ENCODE measurements at regions not wholly inside any gene's neighbourhood (a gene's known extent, or its start where the extent isn't known, plus 50 kb on each side); places are given as distances from the start of the nearest gene placed in this dataset.
"Not testable (repeated sequence)": the region's sequence is repeated elsewhere in the genome, so short reads cannot be mapped to it uniquely, and the experiment has no call there.

DNA sequence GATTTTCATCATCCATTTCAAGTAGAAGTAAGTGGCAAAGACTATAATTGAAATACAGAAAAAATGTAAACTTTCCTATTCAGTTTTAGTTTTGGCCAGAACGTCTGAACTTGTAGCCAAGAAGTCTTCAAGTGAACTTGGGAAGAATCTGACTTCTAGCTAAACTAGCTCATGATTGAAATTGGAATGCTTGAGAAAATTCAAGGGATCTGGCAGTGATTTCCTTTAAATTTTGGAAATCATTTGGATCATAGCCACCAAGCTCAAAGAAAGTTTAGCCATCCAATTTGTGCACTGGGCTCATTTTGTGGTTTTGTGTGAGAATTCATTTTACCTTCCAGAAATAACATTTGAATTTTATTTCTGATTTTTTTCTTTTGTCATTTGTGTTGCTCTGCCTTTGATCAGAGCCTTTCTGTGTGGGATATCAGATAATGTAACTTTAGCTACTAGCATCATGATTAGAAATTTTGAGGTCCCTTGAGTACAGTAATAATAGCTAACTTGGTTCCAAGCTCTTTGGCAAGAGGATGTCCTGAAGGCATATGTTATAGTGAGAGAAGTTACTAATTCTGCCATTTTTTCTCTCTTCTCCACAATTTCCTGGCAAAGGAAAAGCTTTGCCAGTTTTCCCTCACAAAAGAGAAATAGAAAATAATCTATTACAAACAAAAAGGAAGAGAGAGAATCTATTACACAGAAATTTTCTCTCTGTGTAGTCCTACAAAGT lies 2123.7 kb upstream of the RAG2 start:
- DNase-seq (ENCODE audit: low spot score): no peak

DNA sequence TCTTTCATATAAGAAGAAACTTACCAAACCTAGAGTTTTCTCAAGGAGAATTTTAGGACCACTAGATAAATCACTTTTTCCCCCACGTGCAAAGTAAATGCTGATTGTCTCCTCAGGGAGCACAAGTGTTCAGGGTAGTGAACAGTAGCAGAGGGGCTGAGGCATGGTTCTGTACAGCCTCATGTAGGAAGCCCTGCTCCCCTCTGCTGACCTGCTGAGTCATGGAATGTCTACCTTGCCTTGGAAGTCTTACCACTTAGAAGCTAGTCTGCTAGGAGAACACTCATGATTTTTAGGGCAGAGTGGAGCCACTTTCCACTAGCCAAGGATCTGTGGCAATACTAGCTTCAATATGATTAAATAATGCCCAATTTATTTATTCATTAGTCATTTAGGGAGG lies 2120.6 kb upstream of the RAG2 start:
- DNase-seq (ENCODE audit: low spot score): no peak

DNA sequence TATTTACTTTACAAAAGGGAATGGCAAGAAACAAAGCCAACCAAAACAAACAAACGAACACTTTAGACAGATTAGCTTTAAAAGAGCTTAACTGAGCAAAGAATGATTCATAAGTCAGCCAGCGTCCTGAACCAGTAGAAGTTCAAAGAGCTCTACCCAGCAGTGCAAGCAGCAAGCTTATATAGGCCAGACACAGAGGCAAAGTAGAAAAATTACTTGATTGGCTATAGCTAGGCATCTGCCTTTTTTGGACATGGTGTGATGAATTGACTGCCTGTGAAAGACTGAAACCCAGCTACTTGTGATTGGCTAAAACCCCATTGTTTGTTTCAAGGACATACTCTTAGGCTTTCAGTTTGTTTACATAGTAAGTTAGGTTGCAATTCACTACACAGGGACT lies 2120.0 kb upstream of the RAG2 start:
- DNase-seq (ENCODE audit: low spot score): no peak

DNA sequence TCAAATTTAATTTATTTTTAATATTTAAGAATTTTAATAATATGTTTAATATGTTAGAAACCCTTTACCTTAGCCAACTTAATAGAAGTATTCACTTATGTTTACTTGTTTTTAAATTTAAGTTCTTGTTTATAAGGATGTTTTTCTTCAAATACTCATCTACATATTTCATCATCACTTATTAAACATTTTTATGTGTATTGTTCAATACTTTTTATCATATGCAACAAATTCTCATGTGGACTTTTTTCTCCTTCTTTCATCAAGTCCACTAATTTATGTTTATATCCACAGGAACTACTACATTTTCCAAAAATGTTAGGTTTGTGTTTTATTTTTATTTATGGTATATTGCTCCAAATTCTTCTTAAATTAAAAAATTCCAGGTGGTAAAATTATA lies 2113.1 kb upstream of the RAG2 start:
- no peak for DNase-seq (ENCODE audit: low spot score)

DNA sequence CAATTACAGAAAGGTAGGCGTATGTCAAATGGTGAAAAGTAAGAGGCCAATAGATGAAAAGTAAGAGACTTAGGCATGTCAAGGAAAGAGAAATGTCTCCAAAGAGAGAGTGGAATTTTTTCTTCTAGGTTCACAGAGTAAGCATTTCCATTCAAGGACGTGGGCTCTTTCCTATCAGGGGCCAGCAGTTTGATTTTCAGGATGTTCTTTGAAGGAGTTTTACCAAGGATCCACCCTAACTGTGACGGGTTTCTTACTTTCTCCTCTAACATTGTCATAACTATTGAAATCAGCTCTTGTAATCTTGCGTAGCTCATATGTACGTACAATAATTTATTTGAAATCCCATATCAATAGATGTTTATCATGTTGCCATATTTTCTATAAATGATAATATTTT lies 2112.2 kb upstream of the RAG2 start:
- no peak for DNase-seq (ENCODE audit: low spot score)

DNA sequence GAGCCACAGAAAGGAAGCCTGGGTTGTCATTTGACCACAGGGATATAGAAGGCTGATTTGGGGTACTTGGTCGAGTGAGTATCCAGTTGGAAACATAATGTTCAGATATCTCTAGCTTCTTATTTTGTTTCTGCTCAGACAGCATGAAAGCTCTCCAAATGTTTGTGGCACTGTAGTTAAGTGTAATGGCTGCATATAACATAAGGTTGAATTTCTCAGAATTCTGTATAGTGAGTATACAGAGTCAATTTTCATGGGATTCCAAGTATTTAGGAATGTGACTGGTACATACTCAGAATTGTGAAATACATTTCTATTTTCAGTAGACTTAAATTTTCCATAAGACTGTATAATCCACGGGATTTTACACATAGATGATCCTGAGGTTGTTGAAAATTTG lies 2102.1 kb upstream of the RAG2 start:
- no peak for DNase-seq (ENCODE audit: low spot score)

DNA sequence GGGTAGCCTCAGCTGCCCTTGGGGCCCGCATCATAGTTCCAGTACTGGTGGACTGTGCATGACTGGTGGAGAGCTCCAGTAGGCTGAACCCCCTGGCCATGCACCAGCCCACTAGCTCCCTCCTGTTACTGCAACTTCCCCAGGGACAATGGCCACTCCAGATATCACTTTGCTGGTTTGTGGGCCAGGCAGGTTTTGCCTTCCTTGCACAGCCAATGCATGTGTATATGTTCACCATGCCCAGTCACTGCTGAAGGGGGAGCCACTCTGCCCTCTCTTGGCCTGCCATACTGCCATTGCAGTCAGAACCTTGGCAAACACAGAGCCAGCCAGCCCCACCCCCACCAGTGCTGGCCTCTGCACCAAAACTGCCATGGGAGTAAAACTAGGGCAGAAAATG lies 2095.3 kb upstream of the RAG2 start:
- DNase-seq (ENCODE audit: low spot score): no peak

DNA sequence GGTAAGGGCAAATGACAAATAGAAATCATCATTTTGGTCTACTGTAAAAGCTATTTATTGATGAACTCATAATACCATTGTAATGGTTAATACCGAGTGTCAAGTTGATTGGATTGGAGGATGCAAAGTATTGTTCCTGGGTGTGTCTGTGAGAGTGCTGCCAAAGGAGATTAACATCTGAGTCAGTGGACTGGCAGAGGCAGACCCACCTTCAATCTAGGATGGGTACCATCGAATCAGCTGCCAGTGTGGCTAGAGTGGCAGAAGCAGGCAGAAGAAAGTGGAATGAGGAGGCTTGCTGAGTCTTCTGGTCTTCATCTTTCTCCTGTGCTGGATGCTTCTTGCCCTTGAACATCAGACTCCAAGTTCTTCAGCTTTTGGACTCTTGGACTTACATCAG lies 2092.2 kb upstream of the RAG2 start:
- DNase-seq (ENCODE audit: low spot score): not testable (repeated sequence)

DNA sequence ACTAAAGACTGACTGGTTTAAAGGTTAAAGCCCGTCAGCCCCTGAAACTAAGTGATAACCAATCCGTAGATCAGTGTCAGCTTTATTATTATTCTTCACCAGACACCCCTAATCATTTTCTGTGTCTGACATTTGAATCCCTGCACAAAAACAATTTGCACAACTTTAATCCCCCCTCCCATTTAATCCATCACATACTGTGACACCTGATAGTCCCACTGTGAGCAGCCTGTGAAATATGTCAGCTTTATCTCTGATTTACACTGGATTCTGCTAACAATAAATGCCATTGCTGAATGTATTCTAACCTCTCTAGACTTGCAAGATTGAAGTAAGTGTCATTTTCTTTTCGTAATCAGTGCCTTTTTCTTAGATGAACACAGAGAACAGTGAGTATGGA lies 2089.0 kb upstream of the RAG2 start:
- no peak for DNase-seq (ENCODE audit: low spot score)

DNA sequence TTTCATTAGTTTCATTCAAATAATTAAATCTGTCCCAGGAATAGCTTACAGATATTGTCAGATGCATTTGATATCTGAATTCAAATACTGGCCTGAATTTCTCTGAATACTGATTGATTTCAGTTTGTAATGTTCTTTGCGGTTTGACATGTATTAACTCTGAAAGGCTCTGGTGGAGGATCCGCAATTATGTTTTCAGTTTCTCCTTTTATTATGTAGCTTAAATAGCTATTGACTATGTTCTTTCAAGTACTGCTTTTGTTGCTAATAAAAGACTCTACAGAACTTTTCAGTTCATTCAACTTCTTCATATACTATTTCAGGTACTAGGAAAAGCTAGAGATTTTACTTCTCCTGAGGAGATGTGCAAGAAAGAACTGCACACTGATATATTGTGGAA lies 2085.4 kb upstream of the RAG2 start:
- no peak for DNase-seq (ENCODE audit: low spot score)

DNA sequence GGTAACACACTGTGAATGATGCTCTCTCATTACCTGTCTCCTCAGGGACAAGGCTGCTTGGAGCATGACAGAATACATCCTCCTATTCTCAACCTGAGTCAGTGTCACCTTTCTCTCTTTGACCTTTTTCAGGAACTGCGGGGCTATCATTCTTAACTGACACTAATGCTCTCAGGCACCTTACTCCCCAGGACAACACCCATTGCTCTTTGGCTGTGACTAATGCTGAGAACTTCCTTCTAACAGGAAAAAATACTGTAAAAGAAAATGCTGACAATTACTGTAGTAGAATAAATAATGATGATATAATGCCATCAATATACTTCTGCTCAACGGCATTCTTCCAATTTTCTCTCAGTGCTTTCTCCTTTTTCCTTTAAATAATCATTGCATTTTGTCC lies 2082.7 kb upstream of the RAG2 start:
- DNase-seq (ENCODE audit: low spot score): no peak

DNA sequence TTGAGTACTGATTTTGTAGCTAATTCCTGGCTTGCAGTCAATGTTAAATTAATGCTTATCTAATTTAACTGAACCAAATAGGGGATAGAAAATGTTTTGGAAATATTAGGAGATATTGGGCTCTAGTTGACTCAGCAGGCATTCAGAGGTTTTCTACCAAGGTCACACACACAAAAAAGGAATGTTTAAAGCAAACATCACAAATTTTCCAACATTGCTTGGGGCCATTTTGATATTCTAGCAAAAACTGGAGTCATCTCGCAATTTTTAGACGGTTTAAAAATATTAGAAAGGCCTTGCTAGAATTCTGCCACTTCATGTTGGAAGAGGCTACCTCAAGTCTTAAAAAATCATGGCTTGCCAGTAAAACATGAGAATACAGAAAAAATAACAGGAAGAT lies 2082.1 kb upstream of the RAG2 start:
- DNase-seq (ENCODE audit: low spot score): no peak

DNA sequence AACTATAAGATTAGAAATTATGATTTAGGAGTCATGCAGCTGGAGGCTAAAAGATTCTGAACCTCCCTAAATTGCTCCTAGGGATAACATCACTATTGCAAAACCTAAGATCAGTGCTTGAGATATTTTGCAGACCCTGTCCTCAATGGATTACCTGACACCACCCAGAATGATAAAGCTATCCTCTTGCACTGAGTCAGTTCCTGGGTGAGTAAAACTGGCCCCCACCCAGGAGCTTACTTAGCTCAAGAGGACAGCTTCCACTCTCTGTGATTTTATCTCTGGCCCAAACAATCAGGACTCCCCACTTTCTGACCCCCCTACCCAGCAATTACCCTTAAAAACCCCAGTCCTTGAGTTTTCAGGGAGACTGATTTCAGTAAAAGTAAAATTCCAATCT lies 2074.4 kb upstream of the RAG2 start:
- DNase-seq (ENCODE audit: low spot score): no peak

DNA sequence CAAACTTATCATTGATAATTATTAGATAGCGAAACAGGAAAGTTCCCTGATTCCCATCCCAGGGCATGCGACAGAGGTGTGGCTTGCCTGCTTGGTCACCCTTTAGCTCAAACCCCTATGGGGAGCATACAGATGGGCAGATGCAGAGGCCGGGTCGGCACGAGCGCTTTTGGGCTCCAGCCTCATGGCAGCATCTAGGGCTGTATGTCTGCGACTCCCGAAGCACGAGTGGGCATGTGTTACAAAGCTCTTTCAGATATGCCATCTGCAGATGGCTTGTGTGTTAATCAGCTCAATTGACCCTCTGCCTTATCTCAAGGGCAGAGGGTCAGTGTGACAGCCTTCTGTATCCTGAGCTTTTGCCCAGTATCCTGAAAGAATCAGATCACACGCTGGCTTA lies 2069.3 kb upstream of the RAG2 start:
- DNase-seq (ENCODE audit: low spot score): no peak

DNA sequence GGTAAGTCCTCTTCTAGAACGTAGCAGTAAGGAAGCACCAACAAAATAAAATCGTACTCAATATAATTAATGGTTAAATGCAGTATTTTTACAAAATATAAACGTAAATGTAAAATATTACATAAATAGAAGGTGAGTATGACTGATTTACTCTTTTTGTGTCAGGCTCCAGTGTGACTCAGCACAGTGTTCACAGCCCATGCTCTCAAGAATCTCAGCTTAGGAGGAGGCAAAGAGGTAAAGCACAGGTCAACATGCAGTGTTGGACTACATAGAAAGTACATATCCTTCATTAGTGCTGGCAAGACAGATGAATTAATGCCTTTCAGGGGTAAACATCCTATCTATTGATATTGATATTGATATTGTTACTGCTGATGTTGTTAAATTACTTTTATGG lies 2050.6 kb upstream of the RAG2 start:
- no peak for DNase-seq (ENCODE audit: low spot score)

DNA sequence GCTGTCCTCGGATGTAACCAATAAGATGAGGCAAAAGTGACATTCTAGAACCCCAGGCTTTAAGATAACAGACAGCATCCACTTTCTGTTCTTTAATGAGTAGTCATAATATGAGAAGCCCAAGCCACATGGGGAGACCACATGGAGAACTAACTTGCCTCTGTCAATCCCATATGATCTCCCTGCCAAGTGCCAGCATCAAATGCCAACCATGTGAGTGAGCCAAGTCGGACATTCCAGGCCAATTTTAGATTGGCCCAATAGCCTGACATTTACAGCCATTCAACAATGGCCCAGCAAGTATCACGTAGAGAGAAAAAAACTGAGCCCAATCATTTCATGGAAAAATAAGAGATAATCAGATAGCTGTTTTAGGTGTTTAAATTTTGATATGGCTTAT lies 2048.3 kb upstream of the RAG2 start:
- DNase-seq (ENCODE audit: low spot score): no peak

DNA sequence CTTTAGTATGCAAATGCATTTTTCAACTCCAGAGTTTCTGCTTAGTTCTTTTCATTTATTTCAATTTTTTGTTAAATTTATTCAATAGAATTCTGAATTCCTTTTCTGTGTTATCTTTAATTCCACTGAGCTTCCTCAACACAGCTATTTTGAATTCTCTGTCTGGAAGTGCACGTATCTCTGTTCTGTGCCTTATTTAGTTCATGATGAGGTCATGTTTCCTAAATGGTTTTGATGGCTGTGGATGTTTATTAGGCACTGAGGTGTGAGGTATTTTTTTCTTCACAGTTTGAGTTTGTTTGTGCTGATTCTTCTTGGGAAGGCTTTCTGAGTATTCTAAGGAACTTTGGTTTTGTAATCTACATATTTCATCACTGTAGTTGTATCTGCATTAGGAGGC lies 2042.8 kb upstream of the RAG2 start:
- DNase-seq (ENCODE audit: low spot score): no peak

DNA sequence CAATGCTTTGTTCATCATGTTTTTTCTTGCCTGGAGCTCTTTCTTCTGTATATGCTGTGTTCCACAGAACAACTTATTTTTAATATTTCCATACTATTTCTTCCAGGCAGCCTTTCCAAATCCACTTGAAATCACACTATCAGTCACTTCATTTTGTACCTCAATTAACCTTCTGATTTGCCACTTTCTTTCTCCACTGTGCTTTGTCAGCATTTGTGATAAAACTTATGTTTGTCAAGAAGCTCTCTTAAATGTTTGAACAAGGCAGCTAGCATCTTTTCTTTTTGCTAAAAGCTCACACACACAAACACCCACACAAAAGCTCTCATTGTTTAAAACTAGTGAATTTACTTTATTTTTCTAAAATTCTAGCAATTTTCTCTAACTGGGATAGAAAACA lies 2014.7 kb upstream of the RAG2 start:
- DNase-seq (ENCODE audit: low spot score): no peak

DNA sequence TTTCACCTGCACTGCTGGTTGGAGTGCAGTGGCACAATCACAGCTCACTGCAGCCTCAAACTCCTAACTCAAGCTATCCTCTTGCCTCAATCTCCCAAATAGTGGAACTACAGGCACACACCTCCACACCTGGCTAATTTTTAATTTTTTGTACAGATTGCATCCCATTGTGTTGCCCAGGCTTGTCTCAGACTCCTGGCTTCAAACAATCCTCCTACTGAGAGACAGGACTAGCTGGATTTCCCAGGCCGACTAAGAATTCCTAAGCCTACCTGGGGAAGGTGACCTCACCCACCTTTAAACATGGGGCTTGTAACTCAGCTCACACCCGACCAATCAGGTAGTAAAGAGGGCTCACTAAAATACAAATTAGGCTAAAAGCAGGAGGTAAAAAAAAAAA lies 2003.3 kb upstream of the RAG2 start:
- DNase-seq (ENCODE audit: low spot score): not testable (repeated sequence)

DNA sequence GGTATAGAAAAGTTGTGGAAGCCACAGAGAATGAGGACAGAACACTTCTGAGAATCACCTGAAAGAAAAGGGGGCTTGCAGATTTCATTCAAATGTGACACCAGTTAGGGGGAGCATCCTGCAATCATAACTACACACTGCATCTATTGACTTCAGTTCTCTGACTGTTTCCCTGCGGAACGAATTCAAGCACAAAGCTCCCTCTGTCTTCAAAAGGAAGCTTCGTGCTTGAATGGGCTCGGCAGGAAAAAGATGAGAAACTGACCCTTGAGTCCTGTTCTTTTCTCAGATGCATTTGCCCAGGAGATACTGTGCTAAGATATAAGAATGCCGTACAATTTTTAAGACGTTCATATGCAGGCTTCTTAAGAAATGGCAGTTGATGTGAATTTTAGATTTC lies 2000.4 kb upstream of the RAG2 start:
- peak; percentile 22 for DNase-seq (ENCODE audit: low spot score)

DNA sequence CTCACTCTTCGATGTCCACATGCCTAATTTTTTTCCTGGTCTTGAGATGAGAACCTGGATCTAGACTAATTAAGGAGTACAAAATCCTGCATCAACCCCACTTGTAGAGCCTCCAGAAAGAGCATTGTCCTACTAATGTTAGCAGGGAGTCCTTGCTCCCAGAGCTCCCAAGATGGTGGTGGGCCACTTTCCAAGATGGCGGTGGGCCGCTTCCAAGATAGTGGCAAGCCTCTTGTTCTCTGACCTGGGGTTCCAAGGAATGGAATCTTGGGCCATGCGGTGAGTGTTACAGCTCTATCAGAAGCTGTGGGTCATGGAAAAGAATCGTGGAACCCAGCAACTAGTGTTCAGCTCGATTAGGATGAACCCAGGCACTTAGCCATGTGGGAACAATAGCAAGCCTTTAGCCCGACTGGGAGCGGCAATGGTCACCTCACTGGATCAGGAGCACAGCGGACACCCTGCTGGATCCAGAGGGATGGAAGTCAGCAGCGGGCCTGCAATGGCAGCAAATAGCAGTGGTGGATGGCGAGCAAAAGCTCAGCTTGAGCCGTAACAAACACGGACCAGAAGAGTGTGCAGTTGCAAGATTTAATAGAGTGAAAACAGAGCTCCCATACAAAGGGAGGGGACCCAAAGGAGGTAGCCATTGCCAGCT lies 1997.5 kb upstream of the RAG2 start:
- not testable (repeated sequence) for DNase-seq (ENCODE audit: low spot score)

DNA sequence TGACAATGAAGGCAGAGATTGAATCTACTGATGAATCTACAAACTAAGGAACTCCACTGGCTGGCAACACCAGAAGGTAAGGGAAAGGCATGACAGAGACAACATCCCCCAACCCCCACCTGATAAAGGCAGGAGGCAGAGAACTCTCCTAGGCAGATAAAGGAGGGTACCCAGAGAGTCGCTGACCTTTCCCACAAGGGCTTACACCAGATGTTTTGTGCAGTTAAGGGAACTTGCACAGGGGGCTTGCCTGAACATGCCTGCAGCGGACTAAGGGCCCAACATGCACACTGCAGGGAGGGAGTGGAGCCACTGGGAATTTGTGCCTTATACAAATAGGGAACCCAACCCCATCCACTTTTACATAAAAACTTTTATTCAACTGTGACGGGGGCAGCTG lies 1996.9 kb upstream of the RAG2 start:
- no peak for DNase-seq (ENCODE audit: low spot score)

DNA sequence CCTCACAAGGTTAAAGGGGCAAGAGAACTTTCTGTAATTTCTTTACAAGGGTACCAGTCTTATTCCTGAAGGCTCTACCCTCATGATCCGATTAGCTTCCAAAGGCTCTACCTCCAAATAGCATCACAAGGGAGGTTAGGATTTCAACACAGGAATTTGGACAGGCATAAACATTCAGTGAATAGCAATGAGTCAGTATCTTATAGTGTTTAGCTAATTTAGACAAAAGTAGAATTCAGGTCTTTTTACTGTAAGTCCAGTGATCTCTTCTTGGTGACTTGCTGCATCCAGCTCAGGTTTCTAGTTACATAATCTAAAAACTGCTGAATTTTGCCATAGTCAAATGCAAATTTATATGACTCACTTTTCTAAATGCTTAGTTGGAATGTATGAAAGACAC lies 1995.6 kb upstream of the RAG2 start:
- DNase-seq (ENCODE audit: low spot score): no peak

DNA sequence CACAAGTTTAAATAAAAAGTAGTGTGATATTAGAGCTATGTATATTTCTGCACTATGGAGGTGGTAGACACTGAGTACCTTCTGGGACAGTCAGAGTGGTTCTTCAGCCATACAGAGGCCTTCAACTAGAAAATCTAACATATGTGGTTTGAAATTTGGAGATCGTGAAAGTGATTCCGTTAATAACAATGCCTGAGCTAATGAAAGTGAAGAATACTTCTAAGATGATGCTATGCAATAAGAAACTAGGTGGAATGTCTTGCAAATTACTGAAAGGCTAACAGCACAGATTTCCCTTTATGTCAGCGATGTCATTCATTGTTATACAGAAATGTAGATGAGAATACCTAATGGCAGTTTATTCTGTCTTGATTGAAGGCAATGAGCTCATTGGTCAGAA lies 1984.7 kb upstream of the RAG2 start:
- DNase-seq (ENCODE audit: low spot score): no peak
